Vagina (tissue), 2 donors: ENCODE measurements at regions not wholly inside any gene's neighbourhood (a gene's known extent, or its start where the extent isn't known, plus 50 kb on each side); places are given as distances from the start of the nearest gene placed in this dataset.

Experiments used
- CTCF ChIP-seq, 3 experiments: fragments of 450-650 bp in 2 of 3; fragments of 200-600 bp in 1 of 3; sonication (generic) in 1 of 3; IDR thresholded peaks; one replicate each; pipeline ENCODE4 v1.5.1; 2017 to 2019; ENCODE audit warnings: antibody characterized with exemption in 3 of 3, mild to moderate bottlenecking in 2 of 3, moderate library complexity in 2 of 3
- POLR2A ChIP-seq, 2 donors: fragments of 450-650 bp; IDR thresholded peaks; one replicate each; pipeline ENCODE4 v1.6.1; 2017; ENCODE audit warnings: antibody characterized with exemption in 2 of 2, mild to moderate bottlenecking in 2 of 2, moderate library complexity in 2 of 2

- TF ChIP-seq CTCF (IDR thresholded peaks at IDR 0.05) (no peak), POLR2A (IDR thresholded peaks at IDR 0.05) (no peak)
Measured at GRCh38 chr18:55041366-55041765, 82.1 kb upstream of the CCDC68 start.
